ENCODE measurements at regions not wholly inside any gene's neighbourhood (a gene's known extent, or its start where the extent isn't known, plus 50 kb on each side); places are given as distances from the start of the nearest gene placed in this dataset.

- no peak overlapping the region for H2AFZ ChIP-seq (ENCODE audit: low read depth, low read length)
- no peaks in the 10 kb centered on the region for H3K4me1 ChIP-seq (ENCODE audit: control insufficient read depth, extremely low read depth, insufficient read depth, low read length)
- H3K79me2 ChIP-seq (ENCODE audit: control insufficient read depth, insufficient read depth, low read length), result no peaks in the 10 kb centered on the region
- H3K9ac ChIP-seq (replicated peaks; ENCODE audit: extremely low read depth, insufficient read depth, low read length), result no peak overlapping the region
- H3K4me2 ChIP-seq (ENCODE audit: insufficient read depth, low read length), result no peak overlapping the region
- no peaks in the 10 kb centered on the region for H3K9me1 ChIP-seq (replicated peaks; ENCODE audit: control insufficient read depth, extremely low read depth, insufficient read depth, low read length)
- TF ChIP-seq POLR2A (IDR thresholded peaks at IDR 0.05; ENCODE audit: low read depth, low read length), result no peak
- BruUV-seq (replicated peaks), result no TSS peak
- CTCF ChIA-PET, result no interaction called here
- DNase-seq (ENCODE audit: low read depth, low spot score), result no peak
- H3K4me3 ChIP-seq (replicated peaks in 1 of 3; ENCODE audit: insufficient read depth in 1 of 3, low read depth in 1 of 3, low read length in 3 of 3), result no peak overlapping the region
- no peaks in the 10 kb centered on the region for H4K20me1 ChIP-seq (replicated peaks; ENCODE audit: control insufficient read depth, extremely low read depth, insufficient read depth, low read length)
- intact Hi-C loops (cut with micrococcal nuclease), result no loop called here
- no peaks in the 10 kb centered on the region for H3K36me3 ChIP-seq (ENCODE audit: control insufficient read depth in 2 of 2, extremely low read depth in 1 of 2, insufficient read depth in 2 of 2, low read length in 2 of 2)
- dilution Hi-C loops (cut with MboI; ENCODE audit: extremely low pct_ligation_motif_present, low sequenced_read_pairs), result no loop called here
- H3K27me3 ChIP-seq (ENCODE audit: control insufficient read depth in 2 of 2, insufficient read depth in 2 of 2, low read length in 2 of 2), result peaks cover 0 to under 1% of the 10 kb centered on the region in 2 experiments
- FAIRE-seq, result no peak
- no peak overlapping the region for H3K27ac ChIP-seq (ENCODE audit: insufficient read depth, low read depth, low read length)
- H3K9me3 ChIP-seq (replicated peaks; ENCODE audit: control insufficient read depth, insufficient read depth, low read length), result no peaks in the 10 kb centered on the region
- POLR2A ChIA-PET, result no interaction called here
These were observed 94.3 kb upstream of the NBEA start for GRCh38 chr13:34847766-34848165.

DNA sequence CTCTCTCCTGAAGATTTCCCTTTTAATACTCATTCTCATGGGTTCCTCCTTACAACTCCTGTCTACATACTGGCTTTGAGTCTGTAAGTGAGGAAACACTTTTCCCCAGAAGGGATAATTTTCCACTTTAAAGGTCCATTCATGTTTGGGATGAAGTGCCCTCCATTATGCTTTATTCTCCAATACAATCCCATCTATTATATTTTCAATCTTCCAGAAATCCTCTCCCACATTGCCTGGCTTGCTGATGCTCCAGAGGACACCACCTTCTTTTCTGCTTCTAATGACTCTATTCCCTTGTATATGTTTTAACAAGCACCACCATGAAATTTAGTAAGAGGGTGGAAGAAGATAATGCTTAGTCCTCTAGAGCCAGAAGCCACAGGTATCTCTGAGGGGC lies 92.7 kb upstream of the NBEA start:
- no TSS peak for BruUV-seq (replicated peaks)
- Histone ChIP-seq H3K4me2 (ENCODE audit: insufficient read depth, low read length) (no peak overlapping the region), H3K9me1 (replicated peaks; ENCODE audit: control insufficient read depth, extremely low read depth, insufficient read depth, low read length) (no peaks in the 10 kb centered on the region), H3K36me3 (ENCODE audit: control insufficient read depth in 2 of 2, extremely low read depth in 1 of 2, insufficient read depth in 2 of 2, low read length in 2 of 2) (no peaks in the 10 kb centered on the region), H4K20me1 (replicated peaks; ENCODE audit: control insufficient read depth, extremely low read depth, insufficient read depth, low read length) (no peaks in the 10 kb centered on the region), H3K9me3 (replicated peaks; ENCODE audit: control insufficient read depth, insufficient read depth, low read length) (no peaks in the 10 kb centered on the region), H3K9ac (replicated peaks; ENCODE audit: extremely low read depth, insufficient read depth, low read length) (no peak overlapping the region), H3K4me3 (replicated peaks in 1 of 3; ENCODE audit: insufficient read depth in 1 of 3, low read depth in 1 of 3, low read length in 3 of 3) (no peak overlapping the region), H3K79me2 (ENCODE audit: control insufficient read depth, insufficient read depth, low read length) (no peaks in the 10 kb centered on the region), H3K4me1 (ENCODE audit: control insufficient read depth, extremely low read depth, insufficient read depth, low read length) (no peaks in the 10 kb centered on the region), H3K27ac (ENCODE audit: insufficient read depth, low read depth, low read length) (no peak overlapping the region), H3K27me3 (ENCODE audit: control insufficient read depth in 2 of 2, insufficient read depth in 2 of 2, low read length in 2 of 2) (no peaks in the 10 kb centered on the region), H2AFZ (ENCODE audit: low read depth, low read length) (no peak overlapping the region)
- intact Hi-C loops (cut with micrococcal nuclease) (no loop called here), dilution Hi-C loops (cut with MboI; ENCODE audit: extremely low pct_ligation_motif_present, low sequenced_read_pairs) (no loop called here)
- no peak for TF ChIP-seq FOS (IDR thresholded peaks at IDR 0.05; ENCODE audit: borderline replicate concordance, insufficient read depth, low read length)
- no peak for TF ChIP-seq POLR2AphosphoS5 (IDR thresholded peaks at IDR 0.05; ENCODE audit: insufficient read depth, low read depth, low read length)
- no peak for TF ChIP-seq POLR2A (IDR thresholded peaks at IDR 0.05; ENCODE audit: low read depth, low read length)
- TF ChIP-seq JUN (IDR thresholded peaks at IDR 0.05; ENCODE audit: borderline replicate concordance, insufficient read depth, insufficient read length, low read depth), result no peak
- TF ChIP-seq MAX (IDR thresholded peaks at IDR 0.05; ENCODE audit: insufficient read depth, insufficient read length), result no peak
- no peak for TF ChIP-seq MYC (IDR thresholded peaks at IDR 0.05; ENCODE audit: low read depth, low read length)
- no peak for TF ChIP-seq EZH2 (IDR thresholded peaks at IDR 0.05; ENCODE audit: borderline replicate concordance, low read depth, low read length, severe bottlenecking)
- TF ChIP-seq GATA2 (IDR thresholded peaks at IDR 0.05; ENCODE audit: insufficient read depth, insufficient read length, low read depth, low read length), result no peak
- TF ChIP-seq CTCF (IDR thresholded peaks at IDR 0.05; ENCODE audit: extremely low read depth in 1 of 2, insufficient read depth in 1 of 2, low read depth in 1 of 2, low read length in 2 of 2), result no peak
- FAIRE-seq (no peak), DNase-seq (ENCODE audit: low read depth, low spot score) (no peak)
- ChIA-PET POLR2A (no interaction called here), CTCF (no interaction called here)
